ENCODE measurements at regions not wholly inside any gene's neighbourhood (a gene's known extent, or its start where the extent isn't known, plus 50 kb on each side); places are given as distances from the start of the nearest gene placed in this dataset.

GRCh38 chr10:44635176-44635575 lies 250.3 kb upstream of the CXCL12 start:
- Histone ChIP-seq H3K27ac (ENCODE audit: low read depth, low read length) (no peak overlapping the region), H3K9me3 (ENCODE audit: control insufficient read depth in 5 of 5, low read length in 5 of 5) (peaks cover 0 to 5% (median 0%) of the 10 kb centered on the region in 5 donors), H3K36me3 (ENCODE audit: control insufficient read depth in 5 of 5, insufficient read depth in 5 of 5, low read length in 5 of 5) (no peaks in the 10 kb centered on the region), H3K4me3 (ENCODE audit: low read depth in 1 of 5, low read length in 5 of 5) (no peak overlapping the region), H3K4me1 (ENCODE audit: control insufficient read depth in 5 of 5, insufficient read depth in 5 of 5, low read length in 5 of 5) (no peaks in the 10 kb centered on the region), H3K27me3 (ENCODE audit: control insufficient read depth in 5 of 5, insufficient read depth in 4 of 5, low read length in 5 of 5) (no peaks in the 10 kb centered on the region), H3K9ac (ENCODE audit: low read length in 5 of 5) (no peak overlapping the region)

DNA sequence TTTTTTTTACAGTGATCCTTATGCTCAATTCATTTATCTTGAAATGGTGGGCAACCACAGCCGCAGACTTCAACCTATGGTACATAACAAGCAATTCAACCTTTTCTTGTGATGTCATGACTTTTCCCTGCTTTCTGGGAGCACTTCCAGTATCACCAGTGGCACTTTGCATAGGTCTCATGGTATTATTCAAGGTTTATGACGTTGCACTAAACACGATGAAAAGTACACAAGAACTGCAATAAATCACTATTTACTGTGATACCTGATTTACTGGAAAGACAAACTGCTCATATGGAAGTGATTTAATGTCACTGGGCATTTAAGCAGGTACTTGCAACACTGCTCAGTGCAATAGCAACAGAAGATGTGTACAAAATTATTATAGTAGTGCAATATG lies 251.7 kb upstream of the CXCL12 start:
- Histone ChIP-seq H3K27me3 (ENCODE audit: control insufficient read depth in 5 of 5, insufficient read depth in 4 of 5, low read length in 5 of 5) (no peaks in the 10 kb centered on the region), H3K9me3 (ENCODE audit: control insufficient read depth in 5 of 5, low read length in 5 of 5) (peaks cover 0 to 5% (median 0%) of the 10 kb centered on the region in 5 donors), H3K4me1 (ENCODE audit: control insufficient read depth in 5 of 5, insufficient read depth in 5 of 5, low read length in 5 of 5) (no peaks in the 10 kb centered on the region), H3K36me3 (ENCODE audit: control insufficient read depth in 5 of 5, insufficient read depth in 5 of 5, low read length in 5 of 5) (no peaks in the 10 kb centered on the region), H3K27ac (ENCODE audit: low read depth, low read length) (no peak overlapping the region), H3K9ac (ENCODE audit: low read length in 5 of 5) (no peak overlapping the region), H3K4me3 (ENCODE audit: low read depth in 1 of 5, low read length in 5 of 5) (no peak overlapping the region)

DNA sequence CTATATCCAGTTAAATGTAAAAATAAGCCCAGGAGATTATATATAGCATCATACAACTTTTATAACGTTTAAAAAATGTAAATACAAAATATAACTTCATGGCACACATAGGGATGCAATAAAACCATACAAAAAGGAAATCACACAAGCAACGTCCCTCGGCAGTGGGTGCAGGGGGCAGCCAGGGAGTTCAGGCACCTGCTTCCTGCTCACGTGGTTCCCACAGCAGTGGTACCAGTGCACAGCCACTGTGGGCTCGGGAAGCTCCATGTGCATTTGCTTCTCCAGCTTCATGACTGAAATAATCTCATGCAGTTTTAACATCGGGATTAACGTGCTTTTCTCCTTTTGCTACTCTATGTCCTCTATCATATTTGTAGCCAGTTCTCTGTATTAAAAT lies 255.5 kb upstream of the CXCL12 start:
- Histone ChIP-seq H3K27ac (ENCODE audit: low read depth, low read length) (no peak overlapping the region), H3K9ac (ENCODE audit: low read length in 5 of 5) (no peak overlapping the region), H3K4me1 (ENCODE audit: control insufficient read depth in 5 of 5, insufficient read depth in 5 of 5, low read length in 5 of 5) (no peaks in the 10 kb centered on the region), H3K9me3 (ENCODE audit: control insufficient read depth in 5 of 5, low read length in 5 of 5) (peaks cover 0 to 3% (median 0%) of the 10 kb centered on the region in 5 donors), H3K27me3 (ENCODE audit: control insufficient read depth in 5 of 5, insufficient read depth in 4 of 5, low read length in 5 of 5) (no peaks in the 10 kb centered on the region), H3K36me3 (ENCODE audit: control insufficient read depth in 5 of 5, insufficient read depth in 5 of 5, low read length in 5 of 5) (no peaks in the 10 kb centered on the region), H3K4me3 (ENCODE audit: low read depth in 1 of 5, low read length in 5 of 5) (no peak overlapping the region)

- H3K9ac ChIP-seq (ENCODE audit: low read length in 5 of 5), result no peak overlapping the region
- no peak overlapping the region for H3K4me3 ChIP-seq (ENCODE audit: low read depth in 1 of 5, low read length in 5 of 5)
- no peaks in the 10 kb centered on the region for H3K27me3 ChIP-seq (ENCODE audit: control insufficient read depth in 5 of 5, insufficient read depth in 4 of 5, low read length in 5 of 5)
- no peaks in the 10 kb centered on the region for H3K9me3 ChIP-seq (ENCODE audit: control insufficient read depth in 5 of 5, low read length in 5 of 5)
- H3K36me3 ChIP-seq (ENCODE audit: control insufficient read depth in 5 of 5, insufficient read depth in 5 of 5, low read length in 5 of 5), result no peaks in the 10 kb centered on the region
- peaks cover 6 to 18% (median 13%) of the 10 kb centered on the region in 5 donors for H3K4me1 ChIP-seq (ENCODE audit: control insufficient read depth in 5 of 5, insufficient read depth in 5 of 5, low read length in 5 of 5)
- H3K27ac ChIP-seq (ENCODE audit: low read depth, low read length), result no peak overlapping the region
These were observed 262.6 kb upstream of the CXCL12 start for GRCh38 chr10:44647473-44647872.

GRCh38 chr10:44647877-44648542 lies 263.1 kb upstream of the CXCL12 start:
- Histone ChIP-seq H3K9ac (ENCODE audit: low read length in 5 of 5) (no peak overlapping the region), H3K27ac (ENCODE audit: low read depth, low read length) (no peak overlapping the region), H3K4me1 (ENCODE audit: control insufficient read depth in 5 of 5, insufficient read depth in 5 of 5, low read length in 5 of 5) (peaks cover 6 to 18% (median 13%) of the 10 kb centered on the region in 5 donors), H3K36me3 (ENCODE audit: control insufficient read depth in 5 of 5, insufficient read depth in 5 of 5, low read length in 5 of 5) (no peaks in the 10 kb centered on the region), H3K4me3 (ENCODE audit: low read depth in 1 of 5, low read length in 5 of 5) (no peak overlapping the region), H3K9me3 (ENCODE audit: control insufficient read depth in 5 of 5, low read length in 5 of 5) (no peaks in the 10 kb centered on the region), H3K27me3 (ENCODE audit: control insufficient read depth in 5 of 5, insufficient read depth in 4 of 5, low read length in 5 of 5) (no peaks in the 10 kb centered on the region)

DNA sequence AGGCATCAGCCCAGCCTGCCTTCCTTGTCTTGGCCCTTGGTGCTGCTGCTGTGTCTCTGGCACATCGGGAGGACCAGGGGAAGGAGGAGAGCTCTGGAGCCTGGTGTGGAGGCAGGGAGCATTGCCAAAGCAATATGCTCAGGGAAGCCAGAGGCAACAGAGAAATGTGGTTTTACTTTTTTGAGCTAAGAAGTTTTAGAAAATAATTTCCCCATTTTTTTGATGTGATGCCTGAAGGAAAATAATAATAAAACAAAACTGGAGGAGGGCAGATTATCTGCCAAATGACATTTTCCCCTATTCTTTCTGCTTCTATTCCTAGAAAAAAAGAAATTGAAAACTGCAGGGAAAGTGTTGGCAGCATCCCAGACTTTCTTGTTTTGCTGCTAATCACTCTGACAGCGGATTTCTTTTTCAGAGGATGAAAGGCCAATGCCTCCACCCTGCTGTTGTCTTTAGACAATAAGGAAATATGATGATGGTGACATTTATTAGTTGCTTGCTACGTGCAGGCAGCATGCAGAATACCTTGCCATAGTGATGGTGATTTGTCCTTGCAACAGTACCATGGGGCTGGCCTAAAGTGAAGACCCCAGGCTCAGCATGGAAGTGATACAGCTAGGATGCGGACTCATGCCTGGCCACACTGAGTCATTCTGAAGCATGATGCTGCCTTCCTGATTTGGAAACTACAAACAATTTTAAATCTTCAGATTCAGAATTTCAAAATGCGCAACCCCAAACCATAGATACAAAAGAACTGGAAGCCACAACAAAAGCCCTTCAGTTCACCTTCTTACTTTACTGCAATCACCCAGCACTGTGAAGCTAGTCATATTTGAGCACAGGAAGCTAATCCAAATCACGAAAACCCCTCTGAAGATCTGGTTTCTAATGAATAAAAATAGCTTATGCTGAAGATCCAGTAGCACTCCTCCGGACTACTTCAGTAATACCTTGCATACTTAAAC lies 260.2 kb upstream of the TMEM72 start:
- H3K4me3 ChIP-seq (ENCODE audit: low read depth in 1 of 5, low read length in 5 of 5), result no peak overlapping the region
- no peaks in the 10 kb centered on the region for H3K9me3 ChIP-seq (ENCODE audit: control insufficient read depth in 5 of 5, low read length in 5 of 5)
- H3K36me3 ChIP-seq (ENCODE audit: control insufficient read depth in 5 of 5, insufficient read depth in 5 of 5, low read length in 5 of 5), result no peaks in the 10 kb centered on the region
- H3K4me1 ChIP-seq (ENCODE audit: control insufficient read depth in 5 of 5, insufficient read depth in 5 of 5, low read length in 5 of 5), result peaks cover 6 to 18% (median 13%) of the 10 kb centered on the region in 5 donors
- H3K27ac ChIP-seq (ENCODE audit: low read depth, low read length), result no peak overlapping the region
- H3K27me3 ChIP-seq (ENCODE audit: control insufficient read depth in 5 of 5, insufficient read depth in 4 of 5, low read length in 5 of 5), result no peaks in the 10 kb centered on the region
- H3K9ac ChIP-seq (ENCODE audit: low read length in 5 of 5), result peak overlapping the region in 1 of 5 donors; percentile 13

DNA sequence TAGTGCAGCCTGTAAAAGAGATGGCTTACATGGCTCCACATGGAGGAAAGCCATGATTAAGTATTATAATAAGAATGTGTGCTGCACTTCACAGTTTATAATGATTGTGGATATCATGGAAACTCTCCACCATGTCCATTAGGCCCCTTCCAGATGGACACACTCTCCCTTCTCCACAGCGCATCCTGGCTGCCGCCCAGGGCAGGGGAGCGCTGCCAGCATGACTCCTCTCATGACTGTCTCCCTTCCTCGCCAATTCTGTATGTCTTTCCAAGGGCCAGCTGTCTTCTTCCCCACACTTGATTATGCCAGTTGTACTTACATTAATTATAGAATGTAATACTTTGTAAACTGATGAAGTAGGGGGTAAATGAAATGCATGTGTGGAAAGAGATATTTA lies 259.3 kb upstream of the TMEM72 start:
- no peak overlapping the region for H3K27ac ChIP-seq (ENCODE audit: low read depth, low read length)
- H3K4me3 ChIP-seq (ENCODE audit: low read depth in 1 of 5, low read length in 5 of 5), result no peak overlapping the region

DNA sequence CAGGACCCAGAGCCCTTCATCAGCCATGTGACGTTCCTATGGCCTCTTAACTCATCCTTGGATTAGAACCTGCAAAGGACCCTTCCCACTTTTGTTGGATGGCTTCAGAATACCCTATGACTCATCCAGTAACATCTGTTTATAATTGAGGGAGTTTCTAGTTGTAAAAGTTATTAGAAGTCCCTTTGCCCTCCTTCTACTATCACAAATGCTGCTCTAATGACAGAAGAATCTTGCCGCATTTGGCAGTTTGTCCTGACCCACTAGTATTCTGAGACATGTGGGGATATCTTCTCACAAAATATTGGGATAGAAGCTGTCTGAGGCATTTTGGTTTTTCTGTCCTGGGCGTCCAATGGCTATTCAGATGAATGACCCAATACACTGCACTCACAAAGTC lies 251.8 kb upstream of the TMEM72 start:
- Histone ChIP-seq H3K4me3 (ENCODE audit: low read depth in 1 of 5, low read length in 5 of 5) (no peak overlapping the region), H3K36me3 (ENCODE audit: control insufficient read depth in 5 of 5, insufficient read depth in 5 of 5, low read length in 5 of 5) (no peaks in the 10 kb centered on the region), H3K27ac (ENCODE audit: low read depth, low read length) (no peak overlapping the region), H3K9me3 (ENCODE audit: control insufficient read depth in 5 of 5, low read length in 5 of 5) (no peaks in the 10 kb centered on the region), H3K4me1 (ENCODE audit: control insufficient read depth in 5 of 5, insufficient read depth in 5 of 5, low read length in 5 of 5) (no peaks in the 10 kb centered on the region), H3K9ac (ENCODE audit: low read length in 5 of 5) (no peak overlapping the region), H3K27me3 (ENCODE audit: control insufficient read depth in 5 of 5, insufficient read depth in 4 of 5, low read length in 5 of 5) (peaks cover 0 to 3% (median 0%) of the 10 kb centered on the region in 5 donors)

More for the DNA sequence above, 259.3 kb upstream of the TMEM72 start:
- Histone ChIP-seq H3K36me3 (ENCODE audit: control insufficient read depth in 5 of 5, insufficient read depth in 5 of 5, low read length in 5 of 5) (no peaks in the 10 kb centered on the region), H3K9ac (ENCODE audit: low read length in 5 of 5) (no peak overlapping the region), H3K9me3 (ENCODE audit: control insufficient read depth in 5 of 5, low read length in 5 of 5) (no peaks in the 10 kb centered on the region), H3K27me3 (ENCODE audit: control insufficient read depth in 5 of 5, insufficient read depth in 4 of 5, low read length in 5 of 5) (no peaks in the 10 kb centered on the region), H3K4me1 (ENCODE audit: control insufficient read depth in 5 of 5, insufficient read depth in 5 of 5, low read length in 5 of 5) (peaks cover 6 to 18% (median 13%) of the 10 kb centered on the region in 5 donors)

DNA sequence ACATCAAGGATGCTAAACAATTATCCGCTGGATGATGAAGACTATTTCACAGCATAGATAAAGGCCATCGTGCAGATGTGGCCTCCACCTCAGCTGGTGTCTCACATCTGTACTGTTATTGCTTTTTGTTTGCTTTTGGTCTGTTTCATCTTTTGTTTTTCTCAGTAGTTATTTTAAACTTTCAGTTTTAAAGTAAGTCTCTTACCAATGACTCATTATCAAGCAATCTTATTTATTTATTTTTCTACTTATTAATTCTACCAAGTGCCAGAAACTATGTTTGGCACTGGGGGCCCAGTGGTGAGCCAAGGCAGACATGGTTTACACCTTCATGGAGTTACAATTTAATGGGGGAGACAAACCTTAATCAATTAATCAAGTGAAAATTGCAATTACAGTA lies 250.9 kb upstream of the TMEM72 start:
- no peak overlapping the region for H3K9ac ChIP-seq (ENCODE audit: low read length in 5 of 5)

DNA sequence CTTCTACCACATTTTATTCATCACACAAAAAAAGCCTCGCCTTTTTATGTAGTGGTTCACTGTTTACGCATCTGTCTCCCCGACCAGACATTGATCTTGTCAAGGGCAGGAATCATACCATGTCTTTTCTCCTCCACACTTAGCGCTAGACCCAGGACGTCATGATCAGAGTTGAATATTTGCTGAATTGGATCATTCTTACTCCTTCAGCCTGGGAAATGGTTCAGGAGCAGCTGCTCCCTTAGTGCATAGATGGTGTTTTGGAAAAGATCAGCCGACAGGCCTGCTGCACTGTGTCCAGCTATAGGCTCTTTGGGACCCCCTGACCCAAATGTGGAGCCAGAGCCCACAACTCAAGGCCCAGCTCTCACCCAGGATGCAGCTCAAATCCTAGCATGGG lies 249.1 kb upstream of the TMEM72 start:
- Histone ChIP-seq H3K4me3 (ENCODE audit: low read depth in 1 of 5, low read length in 5 of 5) (no peak overlapping the region), H3K9ac (ENCODE audit: low read length in 5 of 5) (no peak overlapping the region), H3K27me3 (ENCODE audit: control insufficient read depth in 5 of 5, insufficient read depth in 4 of 5, low read length in 5 of 5) (peaks cover 0 to 3% (median 0%) of the 10 kb centered on the region in 5 donors), H3K36me3 (ENCODE audit: control insufficient read depth in 5 of 5, insufficient read depth in 5 of 5, low read length in 5 of 5) (no peaks in the 10 kb centered on the region), H3K27ac (ENCODE audit: low read depth, low read length) (no peak overlapping the region), H3K4me1 (ENCODE audit: control insufficient read depth in 5 of 5, insufficient read depth in 5 of 5, low read length in 5 of 5) (no peaks in the 10 kb centered on the region), H3K9me3 (ENCODE audit: control insufficient read depth in 5 of 5, low read length in 5 of 5) (no peaks in the 10 kb centered on the region)

More for the DNA sequence above, 250.9 kb upstream of the TMEM72 start:
- Histone ChIP-seq H3K4me3 (ENCODE audit: low read depth in 1 of 5, low read length in 5 of 5) (no peak overlapping the region), H3K4me1 (ENCODE audit: control insufficient read depth in 5 of 5, insufficient read depth in 5 of 5, low read length in 5 of 5) (no peaks in the 10 kb centered on the region), H3K36me3 (ENCODE audit: control insufficient read depth in 5 of 5, insufficient read depth in 5 of 5, low read length in 5 of 5) (no peaks in the 10 kb centered on the region), H3K27me3 (ENCODE audit: control insufficient read depth in 5 of 5, insufficient read depth in 4 of 5, low read length in 5 of 5) (peaks cover 0 to 3% (median 0%) of the 10 kb centered on the region in 5 donors), H3K27ac (ENCODE audit: low read depth, low read length) (no peak overlapping the region), H3K9me3 (ENCODE audit: control insufficient read depth in 5 of 5, low read length in 5 of 5) (no peaks in the 10 kb centered on the region)
